HG03175 (cell line): ENCODE measurements at regions not wholly inside any gene's neighbourhood (a gene's known extent, or its start where the extent isn't known, plus 50 kb on each side); places are given as distances from the start of the nearest gene placed in this dataset.

ENCODE experiments used
- ATAC-seq: cut with Tn5 transposase; IDR thresholded peaks from one replicate; pipeline ENCODE4 v1.9.1; 2021; ENCODE audit warnings: mild to moderate bottlenecking, moderate library complexity; ENCODE audit not compliant: unreplicated experiment

DNA sequence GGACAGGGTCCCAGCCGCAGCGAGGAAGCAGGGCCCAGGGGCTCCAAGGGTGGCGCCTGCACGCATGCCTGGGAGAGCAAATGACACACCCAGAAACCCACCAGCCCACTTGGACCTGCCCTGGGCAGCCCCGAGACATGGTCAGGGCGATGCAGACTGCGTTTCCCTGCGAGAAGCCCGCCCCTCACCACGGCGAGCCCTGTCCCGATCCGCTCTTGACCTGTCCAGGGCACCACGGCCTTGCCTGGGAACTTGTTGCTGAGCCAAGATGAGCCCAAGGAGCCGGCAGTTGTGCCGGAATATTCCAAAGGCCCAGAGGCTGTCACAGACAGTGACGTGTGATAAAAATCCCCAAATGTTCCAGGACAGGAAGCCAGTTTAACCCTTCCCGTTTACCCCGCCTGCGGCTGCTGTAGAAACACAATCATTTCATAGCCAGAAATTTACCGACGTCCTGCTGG lies 78.1 kb downstream of the SIK1 start:
- no peak for ATAC-seq

DNA sequence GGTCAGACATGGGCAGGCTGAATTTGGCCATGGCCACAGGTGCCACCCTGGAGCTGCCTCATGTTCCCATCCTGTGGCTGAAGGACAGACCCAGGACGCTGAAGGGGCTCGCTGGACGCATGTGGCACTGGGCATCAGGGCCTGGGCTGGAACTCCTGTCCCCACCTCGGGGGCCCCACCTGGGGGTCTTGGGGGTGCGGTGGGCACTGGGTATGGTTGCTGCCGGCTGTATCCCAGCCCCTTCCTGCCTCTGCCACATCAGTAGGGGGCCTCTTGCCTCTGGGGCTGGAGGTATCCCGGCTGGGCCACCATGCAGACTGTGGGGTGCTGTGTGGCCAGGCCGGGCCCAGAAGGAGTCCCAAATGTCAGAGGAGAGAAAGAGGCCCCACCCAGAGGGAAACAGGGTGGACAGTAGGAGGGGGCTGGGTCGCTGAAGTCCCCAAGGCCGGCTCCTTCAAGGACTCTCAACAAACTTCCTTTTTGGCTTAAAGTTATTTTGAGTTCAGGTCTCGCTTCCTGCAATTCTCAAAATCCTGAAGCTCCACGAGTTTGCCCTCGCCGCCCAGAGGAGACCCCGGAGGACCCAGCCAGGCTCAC lies 78.7 kb downstream of the SIK1 start:
- no peak for ATAC-seq

DNA sequence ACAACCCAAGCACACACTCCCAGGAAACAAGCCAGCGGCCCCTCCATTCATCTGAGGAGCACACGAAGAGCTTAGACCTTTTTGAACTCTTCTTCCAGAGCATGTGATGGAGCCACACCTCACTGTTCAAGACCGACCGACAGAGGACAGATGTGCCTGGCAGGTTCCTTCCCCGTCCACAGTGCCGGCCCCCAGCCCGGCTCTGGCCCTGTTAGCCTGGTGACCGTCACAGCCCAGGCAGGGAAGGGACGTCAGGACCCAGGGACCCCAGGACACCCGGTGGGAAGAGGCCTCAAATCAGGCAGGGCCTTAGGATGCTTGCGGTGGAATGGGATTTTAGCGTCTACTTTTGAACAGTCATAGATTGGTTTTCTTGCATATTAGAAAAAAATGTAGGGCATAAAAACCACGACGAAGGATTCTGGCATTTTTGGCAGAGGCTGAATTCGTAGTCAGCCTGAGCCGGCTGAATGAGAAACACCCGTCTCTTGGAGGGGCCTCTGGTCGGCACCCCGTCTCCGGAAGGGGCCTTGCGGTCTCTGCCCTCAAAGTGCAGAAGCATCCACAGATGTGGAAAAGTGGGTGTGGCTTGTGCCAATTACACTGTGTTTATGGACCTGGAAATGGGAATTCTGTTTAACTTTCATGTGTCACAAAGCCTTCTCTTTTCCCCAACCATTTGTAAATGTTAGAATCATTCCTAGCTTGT lies 79.3 kb downstream of the SIK1 start:
- ATAC-seq: no peak

DNA sequence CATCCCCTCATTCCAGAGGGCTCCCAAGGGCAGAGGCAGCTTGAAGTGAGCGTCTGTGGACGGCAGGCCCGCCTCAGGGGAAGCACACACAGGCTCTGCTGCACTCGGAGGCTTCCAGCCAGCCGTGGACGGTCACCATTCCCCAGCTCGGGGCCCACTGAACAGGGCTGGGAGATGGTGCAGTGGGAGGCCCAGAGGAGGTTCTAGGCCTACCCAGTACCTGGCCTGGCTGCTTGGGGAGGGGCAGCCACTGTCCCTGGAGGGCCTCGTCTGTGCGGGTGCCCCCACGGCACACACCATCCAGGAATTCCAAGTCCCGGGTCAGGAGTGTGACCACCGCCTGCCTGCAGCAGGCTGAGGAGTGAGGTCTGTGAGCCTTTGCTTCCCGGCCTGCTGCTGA lies 80.4 kb downstream of the SIK1 start:
- ATAC-seq: no peak

DNA sequence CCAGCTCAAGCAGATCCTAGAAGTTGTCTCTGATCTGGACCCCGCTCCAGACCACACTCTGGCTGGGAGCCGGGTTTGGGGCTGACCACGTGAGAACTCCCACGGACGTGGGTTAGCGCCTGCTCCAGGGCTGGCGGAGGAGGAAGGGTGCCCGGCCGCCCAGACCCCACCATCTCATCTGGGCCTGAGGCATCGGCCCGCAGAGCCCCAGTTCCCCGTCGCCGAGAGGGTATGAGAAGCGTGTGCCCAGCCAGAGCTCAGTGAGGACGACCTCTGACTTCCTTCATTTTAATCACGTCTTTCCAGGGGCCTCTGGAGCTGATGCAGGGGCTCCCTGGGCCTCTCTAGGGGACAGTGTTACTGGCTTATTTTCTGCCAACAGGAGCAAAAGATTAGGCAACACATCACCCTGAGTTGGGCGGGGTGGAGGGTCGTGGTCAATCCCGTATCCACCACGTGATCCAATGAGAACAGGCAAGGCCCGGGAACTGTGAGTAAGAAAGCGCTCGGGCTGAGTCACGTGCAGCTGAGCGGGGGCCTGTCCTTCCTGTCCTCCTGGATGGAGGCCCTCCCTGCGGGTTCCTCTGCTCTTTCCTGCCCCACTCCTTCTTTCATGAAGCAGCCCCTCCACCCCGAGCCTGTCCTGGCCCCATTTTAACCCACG lies 81.1 kb downstream of the SIK1 start:
- no peak for ATAC-seq

DNA sequence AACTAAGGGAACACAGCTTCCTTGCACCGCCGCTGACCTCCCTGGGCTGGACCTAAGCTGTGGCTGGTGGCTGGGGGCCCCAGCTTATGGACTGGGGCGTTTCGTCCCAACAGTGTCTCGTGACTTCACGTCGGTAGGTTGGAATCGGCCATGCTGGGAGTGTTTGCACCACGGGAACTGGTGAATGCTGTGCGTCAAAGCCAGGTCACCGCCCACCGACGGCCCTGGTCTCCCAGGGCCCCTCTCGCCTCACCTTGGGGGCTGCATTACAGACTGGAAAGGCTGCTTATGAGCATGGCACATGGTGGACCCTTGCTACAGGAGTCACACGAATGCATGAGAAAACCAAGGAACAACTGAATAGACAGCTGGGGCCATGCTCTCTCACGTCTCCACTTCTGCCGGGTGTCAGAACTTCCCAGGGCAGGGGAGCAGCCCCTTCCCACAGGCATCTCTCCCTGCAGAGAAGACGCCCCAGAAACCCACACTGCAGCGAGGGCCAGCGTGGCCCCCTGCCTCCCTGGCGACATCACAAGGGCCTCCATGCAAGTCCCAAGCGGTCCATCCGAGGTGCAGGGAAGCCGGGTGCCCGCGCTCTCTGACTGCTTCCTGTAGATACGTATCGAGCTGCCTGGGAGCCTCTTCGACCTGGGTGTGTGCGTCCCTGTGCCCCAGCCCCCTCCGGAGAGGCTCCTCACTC lies 81.7 kb downstream of the SIK1 start:
- no peak for ATAC-seq

DNA sequence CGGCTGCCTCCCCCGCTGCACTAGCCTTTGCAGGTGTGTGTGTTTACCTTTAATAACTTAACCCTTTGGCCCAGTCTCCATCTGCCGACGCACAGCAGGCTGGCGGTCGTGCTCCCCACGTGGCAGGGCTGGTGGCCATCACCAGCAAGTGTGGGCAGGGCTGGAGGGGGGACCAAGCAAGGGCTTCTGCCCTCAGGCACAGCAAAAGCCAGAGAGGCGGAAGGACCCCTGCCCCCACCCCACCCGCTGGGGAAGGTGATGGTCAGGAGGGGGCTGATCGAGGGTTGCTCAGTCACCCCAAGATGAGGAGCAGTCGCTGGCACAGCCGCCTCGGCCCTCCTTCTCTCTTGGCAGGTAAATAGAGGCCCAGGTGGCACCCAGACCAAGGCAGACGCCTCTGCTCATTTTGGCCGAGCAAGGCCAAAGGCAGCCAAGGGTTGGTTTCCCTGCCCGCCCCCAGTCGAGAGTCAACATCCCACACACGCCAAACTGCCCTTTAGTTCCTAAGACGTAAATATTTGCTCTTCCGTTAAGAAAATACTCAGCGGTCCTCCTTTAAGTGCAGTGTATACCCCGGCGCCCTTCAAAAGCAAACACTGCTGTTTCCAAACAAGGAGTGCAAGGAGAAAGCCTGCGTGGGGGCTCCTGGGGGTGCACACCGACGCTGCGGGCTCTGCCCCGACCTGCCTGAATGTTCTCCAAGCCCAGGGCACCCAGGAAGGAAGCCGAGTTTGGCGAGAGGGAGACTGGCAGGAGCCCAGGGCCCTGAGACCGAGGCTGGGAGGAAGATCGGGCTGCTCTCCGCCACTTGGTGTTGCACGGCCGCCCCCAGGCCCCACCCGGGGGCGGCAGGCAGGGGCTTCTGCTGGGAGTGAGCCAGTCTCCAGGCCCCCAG lies 82.7 kb downstream of the SIK1 start:
- ATAC-seq: no peak

DNA sequence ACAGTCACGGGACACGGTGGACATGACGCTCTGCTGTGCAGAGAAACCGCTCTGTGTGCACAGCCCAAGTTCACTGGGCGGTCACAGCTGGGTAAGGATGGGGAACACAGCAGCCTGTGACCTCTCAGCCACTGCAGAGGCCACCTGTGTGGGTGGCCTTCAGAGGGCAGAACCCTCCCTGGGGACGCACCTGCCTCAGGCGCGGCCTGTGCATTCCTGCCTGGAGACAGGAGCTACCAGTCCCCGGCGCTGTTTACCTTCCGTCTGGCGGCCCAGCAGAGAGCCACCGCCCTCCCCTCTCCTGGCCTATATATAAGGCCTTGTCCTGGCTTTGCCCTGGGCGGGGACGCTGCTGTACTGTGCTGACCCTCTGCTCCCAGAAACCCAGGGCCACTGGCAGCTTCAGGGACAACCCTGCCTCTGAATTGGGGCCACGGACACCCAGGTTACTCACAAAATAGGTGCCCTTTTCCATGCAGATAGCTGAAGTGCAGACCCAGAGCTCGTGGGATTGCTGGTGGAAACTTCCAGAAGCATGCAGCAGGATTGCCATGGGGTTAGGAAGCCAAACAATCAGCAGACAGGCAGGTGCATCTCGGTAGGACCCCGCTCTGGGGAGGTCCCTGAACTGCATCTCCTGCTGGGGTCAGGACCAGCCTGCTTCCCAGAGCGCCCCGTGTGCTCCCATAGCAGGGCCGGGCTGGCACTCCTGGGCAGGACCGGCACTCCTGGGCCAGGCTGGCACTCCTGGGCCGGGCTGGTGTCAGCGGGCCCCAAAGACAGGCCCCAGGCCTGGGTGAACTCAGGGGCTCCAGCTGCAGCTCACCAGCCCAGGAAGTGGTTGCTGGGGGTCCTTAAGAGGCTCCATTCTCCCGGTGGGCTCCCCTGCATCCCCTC lies 83.6 kb downstream of the SIK1 start:
- no peak for ATAC-seq

DNA sequence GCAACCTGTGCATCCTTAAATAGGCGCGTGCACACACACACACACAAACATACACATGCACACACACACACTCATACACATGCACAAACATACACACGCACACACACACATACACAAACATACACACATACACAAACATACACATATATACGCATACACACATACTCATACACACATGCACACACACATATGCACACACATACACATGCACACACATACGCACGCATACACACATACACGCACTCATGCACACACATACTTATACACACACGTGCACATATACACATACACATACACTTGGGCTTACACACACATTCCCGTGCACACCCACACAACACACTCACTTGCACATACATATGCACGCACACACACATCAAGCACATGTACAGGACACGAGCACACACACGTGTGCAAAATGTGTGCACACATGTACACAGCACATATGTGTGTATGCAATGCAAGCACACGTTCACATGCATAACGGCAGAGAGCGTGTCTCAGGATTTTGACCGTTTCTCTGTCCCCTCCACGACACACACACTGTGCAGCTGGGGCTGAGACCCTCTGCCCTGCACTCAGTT lies 84.5 kb downstream of the SIK1 start:
- ATAC-seq: no peak

DNA sequence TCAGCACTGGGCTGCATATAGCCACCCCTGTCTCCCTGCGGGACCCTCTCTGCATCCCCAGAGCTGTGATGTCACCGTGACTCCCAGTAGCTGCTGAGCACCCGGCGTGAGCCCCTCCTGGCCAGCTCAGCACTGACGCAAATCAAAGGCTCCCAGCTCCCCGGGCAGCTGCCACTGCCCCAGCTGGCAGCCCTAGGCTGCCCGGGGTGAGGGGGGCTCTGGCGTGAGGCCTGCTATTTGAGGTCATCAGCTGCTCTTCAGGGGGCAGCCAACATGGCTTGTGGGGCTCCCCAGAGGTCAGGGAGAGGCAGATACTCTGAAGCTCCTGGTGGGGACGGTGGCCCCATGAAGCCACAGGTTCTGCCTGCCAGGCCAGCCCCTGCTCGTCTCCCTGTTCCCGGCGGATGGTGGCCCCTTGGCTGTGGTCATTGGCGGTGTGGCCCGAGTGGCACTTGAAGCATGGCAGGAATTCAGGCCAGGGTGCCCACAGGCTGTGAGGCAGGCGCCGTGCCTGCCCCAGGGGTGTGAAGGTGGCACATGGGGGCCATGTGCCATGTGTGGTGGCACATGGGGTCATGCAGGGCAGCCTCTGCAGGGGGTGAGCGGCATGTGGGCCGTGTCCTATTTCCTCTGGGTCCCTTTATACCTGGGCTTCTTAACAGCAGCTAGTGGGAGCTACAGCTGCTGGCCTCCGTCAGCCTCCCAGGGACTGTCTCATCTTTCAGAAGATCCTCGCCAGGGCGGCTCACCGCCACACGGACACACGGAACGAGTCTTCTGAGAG lies 85.4 kb downstream of the SIK1 start:
- no peak for ATAC-seq

DNA sequence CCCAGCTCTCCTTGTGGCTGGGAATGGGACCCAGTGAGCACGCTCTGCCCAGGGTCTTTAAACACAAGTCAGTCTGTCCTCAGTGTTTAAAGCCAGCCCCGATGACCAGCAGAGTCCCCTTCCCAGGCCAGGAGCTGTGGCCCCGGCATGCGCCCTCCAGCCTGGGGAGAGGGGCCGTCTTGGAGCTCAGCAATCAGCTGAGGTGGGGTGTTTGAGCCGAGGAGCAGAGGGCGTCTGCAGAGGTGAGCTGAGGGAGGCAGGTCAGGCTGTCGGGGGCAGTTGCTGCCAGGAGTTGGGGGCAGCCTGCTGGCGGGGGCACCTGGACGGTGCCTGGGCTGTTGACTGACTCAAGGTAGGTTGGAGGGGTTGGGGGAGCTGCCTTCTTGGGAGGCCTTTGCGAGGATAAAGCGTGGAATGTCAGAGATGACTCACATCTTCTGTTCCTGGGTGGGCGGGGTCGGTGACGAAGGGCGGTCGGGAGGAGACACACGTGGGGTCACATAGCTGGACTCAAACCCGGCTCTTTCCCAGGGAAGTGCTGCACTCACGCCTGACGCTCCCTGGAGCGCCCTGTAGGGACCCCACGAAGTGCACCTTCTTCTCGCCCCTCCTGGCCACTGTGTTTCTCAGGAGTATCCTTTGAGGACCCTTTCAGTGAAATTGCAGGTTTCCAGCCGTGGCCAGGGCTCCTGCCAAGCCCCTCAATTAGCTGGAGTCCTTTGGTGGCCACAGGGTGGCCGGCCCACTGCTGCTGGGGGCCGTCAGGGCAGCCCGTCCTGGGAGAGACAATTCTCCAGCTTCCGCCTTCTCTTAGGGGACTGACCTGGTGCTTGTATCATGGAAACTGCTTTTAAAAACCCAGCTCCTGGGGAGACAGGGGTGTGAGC lies 86.2 kb downstream of the SIK1 start:
- ATAC-seq: no peak

DNA sequence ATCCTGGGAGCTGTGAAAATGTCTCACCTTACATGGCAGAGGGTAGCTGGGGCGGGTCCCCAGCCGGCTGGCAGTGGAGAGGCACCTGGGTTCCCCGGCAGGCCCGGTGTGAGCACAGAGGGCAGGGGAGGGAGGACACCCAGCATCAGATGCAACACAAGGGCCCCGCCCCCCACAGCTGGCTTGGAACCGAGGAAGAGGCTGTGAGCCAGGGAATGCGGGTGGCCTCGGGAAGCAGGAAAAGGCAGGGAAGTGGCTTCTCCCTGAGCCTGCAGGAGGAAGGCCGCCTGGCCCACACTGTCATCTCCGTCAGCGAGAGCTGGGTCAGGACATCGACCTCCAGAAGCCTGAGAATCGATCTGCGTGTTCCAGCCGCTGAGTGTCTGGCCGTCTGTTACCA lies 87.3 kb downstream of the SIK1 start:
- no peak for ATAC-seq

DNA sequence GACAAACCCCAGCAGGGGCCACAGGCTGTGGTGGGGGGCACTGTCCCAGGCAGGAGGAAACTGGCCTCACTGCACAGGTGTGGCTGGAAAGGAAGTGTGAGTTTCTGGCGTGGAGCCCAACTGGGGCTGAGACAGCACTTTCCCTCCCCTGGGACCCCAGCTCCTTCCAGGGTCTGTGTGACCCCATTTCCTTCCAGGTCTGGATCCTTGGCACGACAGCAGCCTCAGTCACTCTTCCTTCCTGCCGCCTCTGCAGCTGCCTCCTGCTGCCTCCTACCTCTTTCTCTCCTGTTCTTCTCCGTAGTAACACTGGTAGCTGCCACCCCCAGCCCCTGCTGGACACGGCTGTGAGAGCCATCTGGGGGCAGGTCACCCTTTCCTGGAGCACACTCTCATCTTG lies 88.0 kb downstream of the SIK1 start:
- no peak for ATAC-seq

DNA sequence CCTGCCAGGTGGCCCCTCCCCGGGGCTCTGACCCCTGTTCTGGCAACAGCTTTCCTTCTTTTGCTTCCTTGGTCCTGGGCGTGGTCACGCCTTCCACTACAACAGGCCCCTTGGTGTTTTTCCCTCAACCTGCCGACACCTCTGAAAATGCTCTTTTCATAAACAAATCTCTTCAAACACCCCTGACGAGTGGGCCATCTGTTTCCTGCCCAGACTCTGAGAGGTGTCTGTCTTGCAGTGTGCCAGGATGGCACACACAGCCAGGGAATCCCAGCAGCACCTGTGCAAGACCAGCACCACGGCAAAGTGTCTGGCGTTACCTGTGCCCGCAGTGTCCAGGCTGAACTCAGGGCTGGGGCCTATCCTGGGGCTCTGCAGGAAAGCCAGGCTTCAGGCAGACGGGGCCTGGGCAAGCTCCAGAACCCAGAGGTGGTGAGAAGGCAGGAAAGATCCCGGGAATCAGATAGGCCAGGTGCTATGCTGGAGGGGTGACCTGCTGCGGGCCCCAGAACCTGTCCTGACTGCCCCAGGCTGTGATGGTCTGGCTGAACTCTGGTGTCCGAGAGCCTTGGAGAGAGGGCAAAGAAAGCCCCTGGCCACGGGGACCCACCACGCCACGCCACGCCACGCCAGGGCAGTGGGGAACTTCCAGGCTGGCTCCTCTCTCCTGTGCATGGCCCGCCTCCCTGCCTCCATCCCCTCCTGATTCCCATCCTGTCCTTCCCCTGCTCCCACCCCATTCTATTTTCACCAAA lies 88.9 kb downstream of the SIK1 start:
- ATAC-seq: no peak

DNA sequence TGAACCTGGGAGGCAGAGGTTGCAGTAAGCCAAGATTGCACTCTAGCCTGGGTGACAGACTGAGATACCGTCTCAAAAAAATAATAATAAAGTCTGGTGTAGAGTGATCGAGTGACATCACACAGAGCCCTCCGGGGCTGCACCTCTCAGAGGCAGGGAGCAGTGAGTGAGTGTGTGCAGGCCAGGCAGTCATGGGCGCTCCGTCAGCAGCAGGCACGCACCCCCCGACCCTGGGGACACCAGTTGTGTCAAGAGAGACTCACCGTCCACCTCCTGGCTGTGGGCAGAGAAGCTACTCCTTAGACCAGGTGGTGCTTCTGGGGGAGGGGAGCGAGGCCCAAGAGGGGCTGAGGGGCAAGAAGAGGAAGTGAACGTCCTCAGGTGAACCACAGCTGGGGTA lies 91.8 kb downstream of the SIK1 start:
- ATAC-seq: no peak

DNA sequence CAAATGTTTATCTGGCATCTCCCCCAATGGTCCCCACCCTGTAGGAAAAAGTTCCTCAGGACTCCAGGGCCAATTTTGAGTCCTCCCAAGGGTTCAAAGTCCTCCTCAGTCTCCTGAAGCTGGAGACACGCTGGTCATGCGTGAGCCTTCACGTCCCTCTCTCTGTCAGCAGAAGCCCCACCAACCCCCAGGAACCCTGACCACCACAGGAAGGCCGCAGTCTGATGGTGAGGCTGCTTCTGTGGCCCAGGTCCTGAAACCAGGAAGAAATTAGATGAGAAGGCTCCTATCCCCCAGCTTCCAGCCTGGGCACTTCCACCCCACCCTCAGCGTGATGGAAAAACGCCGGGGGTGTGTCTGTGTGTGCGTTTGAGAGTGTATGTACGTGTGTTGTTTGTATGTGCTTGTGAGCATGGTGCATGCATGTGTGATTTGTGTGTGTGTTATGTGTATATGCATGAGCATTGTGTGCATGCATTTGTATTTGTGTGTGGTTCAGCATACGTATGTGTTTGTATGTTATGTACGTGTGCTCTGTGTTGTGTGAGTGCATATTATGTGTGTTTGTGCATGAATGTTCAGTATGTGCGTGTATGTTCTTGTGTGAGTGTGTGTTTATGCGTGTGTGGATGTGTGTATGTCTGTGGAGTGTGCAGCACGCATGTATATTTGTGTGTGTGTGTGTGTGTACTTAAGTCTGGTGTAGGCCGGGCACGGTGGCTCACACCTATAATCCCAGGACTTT lies 92.5 kb downstream of the SIK1 start:
- ATAC-seq: no peak
